ENCODE measurements at regions not wholly inside any gene's neighbourhood (a gene's known extent, or its start where the extent isn't known, plus 50 kb on each side); places are given as distances from the start of the nearest gene placed in this dataset.

DNA sequence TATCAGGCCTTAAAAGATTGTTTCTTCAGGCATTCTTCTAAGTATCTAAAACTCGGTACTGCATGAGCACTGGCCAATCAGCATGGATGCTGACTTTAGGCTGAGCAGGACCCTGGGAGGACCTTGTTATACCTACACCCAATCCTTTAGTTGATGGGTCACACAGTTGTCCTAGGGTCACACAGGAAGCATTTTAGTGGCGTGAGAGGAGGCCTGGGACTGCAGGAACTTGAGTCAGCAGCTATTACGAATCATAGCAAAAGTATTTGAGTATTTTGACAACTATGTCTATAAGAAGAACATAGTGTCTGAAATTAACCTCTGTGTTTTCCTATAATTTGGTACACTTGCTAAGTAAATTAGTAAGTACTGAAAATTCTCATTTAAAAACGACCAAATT, 741.4 kb downstream of the HACE1 start:
- WGBS, result 62% methylated on average over 4 of the region's 4 CpGs
- no peaks in the 10 kb centered on the region for H3K4me1 ChIP-seq (ENCODE audit: control insufficient read depth in 4 of 4, insufficient read depth in 4 of 4, low read length in 3 of 4)
- no peaks in the 10 kb centered on the region for H3K27me3 ChIP-seq (ENCODE audit: control insufficient read depth in 4 of 4, insufficient read depth in 4 of 4, low read length in 3 of 4)
- TF ChIP-seq, protein P1, sequence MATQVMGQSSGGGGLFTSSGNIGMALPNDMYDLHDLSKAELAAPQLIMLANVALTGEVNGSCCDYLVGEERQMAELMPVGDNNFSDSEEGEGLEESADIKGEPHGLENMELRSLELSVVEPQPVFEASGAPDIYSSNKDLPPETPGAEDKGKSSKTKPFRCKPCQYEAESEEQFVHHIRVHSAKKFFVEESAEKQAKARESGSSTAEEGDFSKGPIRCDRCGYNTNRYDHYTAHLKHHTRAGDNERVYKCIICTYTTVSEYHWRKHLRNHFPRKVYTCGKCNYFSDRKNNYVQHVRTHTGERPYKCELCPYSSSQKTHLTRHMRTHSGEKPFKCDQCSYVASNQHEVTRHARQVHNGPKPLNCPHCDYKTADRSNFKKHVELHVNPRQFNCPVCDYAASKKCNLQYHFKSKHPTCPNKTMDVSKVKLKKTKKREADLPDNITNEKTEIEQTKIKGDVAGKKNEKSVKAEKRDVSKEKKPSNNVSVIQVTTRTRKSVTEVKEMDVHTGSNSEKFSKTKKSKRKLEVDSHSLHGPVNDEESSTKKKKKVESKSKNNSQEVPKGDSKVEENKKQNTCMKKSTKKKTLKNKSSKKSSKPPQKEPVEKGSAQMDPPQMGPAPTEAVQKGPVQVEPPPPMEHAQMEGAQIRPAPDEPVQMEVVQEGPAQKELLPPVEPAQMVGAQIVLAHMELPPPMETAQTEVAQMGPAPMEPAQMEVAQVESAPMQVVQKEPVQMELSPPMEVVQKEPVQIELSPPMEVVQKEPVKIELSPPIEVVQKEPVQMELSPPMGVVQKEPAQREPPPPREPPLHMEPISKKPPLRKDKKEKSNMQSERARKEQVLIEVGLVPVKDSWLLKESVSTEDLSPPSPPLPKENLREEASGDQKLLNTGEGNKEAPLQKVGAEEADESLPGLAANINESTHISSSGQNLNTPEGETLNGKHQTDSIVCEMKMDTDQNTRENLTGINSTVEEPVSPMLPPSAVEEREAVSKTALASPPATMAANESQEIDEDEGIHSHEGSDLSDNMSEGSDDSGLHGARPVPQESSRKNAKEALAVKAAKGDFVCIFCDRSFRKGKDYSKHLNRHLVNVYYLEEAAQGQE (IDR thresholded peaks at IDR 0.05), result no peak
- TF ChIP-seq, protein P2, sequence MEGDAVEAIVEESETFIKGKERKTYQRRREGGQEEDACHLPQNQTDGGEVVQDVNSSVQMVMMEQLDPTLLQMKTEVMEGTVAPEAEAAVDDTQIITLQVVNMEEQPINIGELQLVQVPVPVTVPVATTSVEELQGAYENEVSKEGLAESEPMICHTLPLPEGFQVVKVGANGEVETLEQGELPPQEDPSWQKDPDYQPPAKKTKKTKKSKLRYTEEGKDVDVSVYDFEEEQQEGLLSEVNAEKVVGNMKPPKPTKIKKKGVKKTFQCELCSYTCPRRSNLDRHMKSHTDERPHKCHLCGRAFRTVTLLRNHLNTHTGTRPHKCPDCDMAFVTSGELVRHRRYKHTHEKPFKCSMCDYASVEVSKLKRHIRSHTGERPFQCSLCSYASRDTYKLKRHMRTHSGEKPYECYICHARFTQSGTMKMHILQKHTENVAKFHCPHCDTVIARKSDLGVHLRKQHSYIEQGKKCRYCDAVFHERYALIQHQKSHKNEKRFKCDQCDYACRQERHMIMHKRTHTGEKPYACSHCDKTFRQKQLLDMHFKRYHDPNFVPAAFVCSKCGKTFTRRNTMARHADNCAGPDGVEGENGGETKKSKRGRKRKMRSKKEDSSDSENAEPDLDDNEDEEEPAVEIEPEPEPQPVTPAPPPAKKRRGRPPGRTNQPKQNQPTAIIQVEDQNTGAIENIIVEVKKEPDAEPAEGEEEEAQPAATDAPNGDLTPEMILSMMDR (IDR thresholded peaks at IDR 0.05; ENCODE audit: low read depth, low read length, missing input control), result no peak
- TF ChIP-seq HNF4A (conservative IDR thresholded peaks at IDR 0.05), result no peak
- no peak for TF ChIP-seq HNF4G (IDR thresholded peaks at IDR 0.05)
- TF ChIP-seq TAF1 (conservative IDR thresholded peaks at IDR 0.05), result no peak
- no peak for TF ChIP-seq RAD21 (IDR thresholded peaks at IDR 0.05)
- TF ChIP-seq, protein P3, sequence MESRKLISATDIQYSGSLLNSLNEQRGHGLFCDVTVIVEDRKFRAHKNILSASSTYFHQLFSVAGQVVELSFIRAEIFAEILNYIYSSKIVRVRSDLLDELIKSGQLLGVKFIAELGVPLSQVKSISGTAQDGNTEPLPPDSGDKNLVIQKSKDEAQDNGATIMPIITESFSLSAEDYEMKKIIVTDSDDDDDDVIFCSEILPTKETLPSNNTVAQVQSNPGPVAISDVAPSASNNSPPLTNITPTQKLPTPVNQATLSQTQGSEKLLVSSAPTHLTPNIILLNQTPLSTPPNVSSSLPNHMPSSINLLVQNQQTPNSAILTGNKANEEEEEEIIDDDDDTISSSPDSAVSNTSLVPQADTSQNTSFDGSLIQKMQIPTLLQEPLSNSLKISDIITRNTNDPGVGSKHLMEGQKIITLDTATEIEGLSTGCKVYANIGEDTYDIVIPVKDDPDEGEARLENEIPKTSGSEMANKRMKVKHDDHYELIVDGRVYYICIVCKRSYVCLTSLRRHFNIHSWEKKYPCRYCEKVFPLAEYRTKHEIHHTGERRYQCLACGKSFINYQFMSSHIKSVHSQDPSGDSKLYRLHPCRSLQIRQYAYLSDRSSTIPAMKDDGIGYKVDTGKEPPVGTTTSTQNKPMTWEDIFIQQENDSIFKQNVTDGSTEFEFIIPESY (IDR thresholded peaks at IDR 0.05), result no peak
- TF ChIP-seq RXRA (IDR thresholded peaks at IDR 0.05), result no peak
- TF ChIP-seq GABPA (IDR thresholded peaks at IDR 0.05 in 1 of 2, conservative IDR thresholded peaks at IDR 0.05 in 1 of 2), result no peak
- TF ChIP-seq, protein P4, sequence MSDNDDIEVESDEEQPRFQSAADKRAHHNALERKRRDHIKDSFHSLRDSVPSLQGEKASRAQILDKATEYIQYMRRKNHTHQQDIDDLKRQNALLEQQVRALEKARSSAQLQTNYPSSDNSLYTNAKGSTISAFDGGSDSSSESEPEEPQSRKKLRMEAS (IDR thresholded peaks at IDR 0.05), result no peak
- TF ChIP-seq NR2F2 (IDR thresholded peaks at IDR 0.05), result no peak
- TF ChIP-seq SP1 (IDR thresholded peaks at IDR 0.05), result no peak
- no peak for TF ChIP-seq YY1 (IDR thresholded peaks at IDR 0.05)
- TF ChIP-seq EGR1 (IDR thresholded peaks at IDR 0.05; ENCODE audit: low read depth in 2 of 2), result no peak
- TF ChIP-seq, protein P5, sequence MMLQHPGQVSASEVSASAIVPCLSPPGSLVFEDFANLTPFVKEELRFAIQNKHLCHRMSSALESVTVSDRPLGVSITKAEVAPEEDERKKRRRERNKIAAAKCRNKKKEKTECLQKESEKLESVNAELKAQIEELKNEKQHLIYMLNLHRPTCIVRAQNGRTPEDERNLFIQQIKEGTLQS (IDR thresholded peaks at IDR 0.05), result no peak
- no peak for TF ChIP-seq JUND (IDR thresholded peaks at IDR 0.05)
- no peak overlapping the region for H3K4me3 ChIP-seq (ENCODE audit: low read depth in 1 of 3, low read length in 3 of 3)
- no peaks in the 10 kb centered on the region for H3K36me3 ChIP-seq (ENCODE audit: control insufficient read depth in 4 of 4, insufficient read depth in 3 of 4, low read depth in 1 of 4, low read length in 3 of 4)
- no peaks in the 10 kb centered on the region for H3K9me3 ChIP-seq (ENCODE audit: control insufficient read depth in 4 of 4, low read length in 3 of 4)
- H3K9ac ChIP-seq (ENCODE audit: low read depth in 1 of 2, low read length in 2 of 2), result no peak overlapping the region
- DNase-seq (ENCODE audit: low spot score), result no peak
- no peak overlapping the region for H3K27ac ChIP-seq (ENCODE audit: low read depth in 1 of 2, low read length in 2 of 2)

DNA sequence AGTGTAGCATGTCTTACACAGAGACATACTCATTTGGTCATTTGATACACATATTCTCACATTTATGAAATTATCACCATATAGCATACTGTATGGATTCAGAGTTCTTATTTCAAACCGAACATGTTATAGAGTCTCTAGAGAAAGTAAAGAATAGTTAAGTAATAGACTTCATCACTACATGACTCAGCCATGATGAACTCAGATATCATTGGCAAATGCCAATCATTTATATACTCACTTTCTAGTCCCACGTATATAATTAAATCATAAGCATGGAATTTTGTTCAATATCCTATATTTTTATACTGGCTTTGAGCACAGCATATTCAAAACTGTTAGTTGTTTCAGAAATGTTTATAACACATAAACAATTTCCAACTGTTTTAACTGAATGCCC, 749.9 kb downstream of the HACE1 start:
- H3K27ac ChIP-seq (ENCODE audit: low read depth in 1 of 2, low read length in 2 of 2), result no peak overlapping the region
- DNase-seq (ENCODE audit: low spot score), result no peak
- no peak overlapping the region for H3K4me3 ChIP-seq (ENCODE audit: low read depth in 1 of 3, low read length in 3 of 3)
- H3K27me3 ChIP-seq (ENCODE audit: control insufficient read depth in 4 of 4, insufficient read depth in 4 of 4, low read length in 3 of 4), result peaks cover 0 to 2% (median 0%) of the 10 kb centered on the region in 4 donors
- H3K9me3 ChIP-seq (ENCODE audit: control insufficient read depth in 4 of 4, low read length in 3 of 4), result no peaks in the 10 kb centered on the region
- 80% methylated on average over 2 of the region's 2 CpGs for WGBS
- no peak for TF ChIP-seq TAF1 (conservative IDR thresholded peaks at IDR 0.05)
- TF ChIP-seq, protein P3 (IDR thresholded peaks at IDR 0.05), result no peak
- no peak overlapping the region for H3K9ac ChIP-seq (ENCODE audit: low read depth in 1 of 2, low read length in 2 of 2)
- no peaks in the 10 kb centered on the region for H3K36me3 ChIP-seq (ENCODE audit: control insufficient read depth in 4 of 4, insufficient read depth in 3 of 4, low read depth in 1 of 4, low read length in 3 of 4)
- H3K4me1 ChIP-seq (ENCODE audit: control insufficient read depth in 4 of 4, insufficient read depth in 4 of 4, low read length in 3 of 4), result no peaks in the 10 kb centered on the region

Data from liver (tissue), 8 donors.